ENCODE measurements at regions not wholly inside any gene's neighbourhood (a gene's known extent, or its start where the extent isn't known, plus 50 kb on each side); places are given as distances from the start of the nearest gene placed in this dataset.
"Not testable (repeated sequence)": the region's sequence is repeated elsewhere in the genome, so short reads cannot be mapped to it uniquely, and the experiment has no call there.

- no peak for TF ChIP-seq CTCF (conservative IDR thresholded peaks at IDR 0.05; ENCODE audit: control insufficient read depth, insufficient read depth, low read depth, low read length)
- DNase-seq (ENCODE audit: low read depth), result no peak
- no peak overlapping the region for H3K4me3 ChIP-seq (ENCODE audit: control insufficient read depth, low read depth, low read length)
Observed at GRCh38 chr6:167689278-167689677, 137.4 kb upstream of the AFDN start.

- TF ChIP-seq CTCF (conservative IDR thresholded peaks at IDR 0.05; ENCODE audit: control insufficient read depth, insufficient read depth, low read depth, low read length), result no peak
- DNase-seq (ENCODE audit: low read depth), result no peak
- H3K4me3 ChIP-seq (ENCODE audit: control insufficient read depth, low read depth, low read length), result no peak overlapping the region
Observed at GRCh38 chr6:167689751-167690150, 137.0 kb upstream of the AFDN start.

- not testable (repeated sequence) for DNase-seq (ENCODE audit: low read depth); H3K4me3 ChIP-seq (ENCODE audit: control insufficient read depth, low read depth, low read length)
Observed at GRCh38 chr6:167690167-167690922, 136.4 kb upstream of the AFDN start.

GRCh38 chr6:167690931-167691330 lies 135.8 kb upstream of the AFDN start:
- DNase-seq (ENCODE audit: low read depth), result no peak
- no peak overlapping the region for H3K4me3 ChIP-seq (ENCODE audit: control insufficient read depth, low read depth, low read length)
- TF ChIP-seq CTCF (conservative IDR thresholded peaks at IDR 0.05; ENCODE audit: control insufficient read depth, insufficient read depth, low read depth, low read length), result no peak

- no peak for TF ChIP-seq CTCF (conservative IDR thresholded peaks at IDR 0.05; ENCODE audit: control insufficient read depth, insufficient read depth, low read depth, low read length)
- no peak for DNase-seq (ENCODE audit: low read depth)
- no peak overlapping the region for H3K4me3 ChIP-seq (ENCODE audit: control insufficient read depth, low read depth, low read length)
Observed at GRCh38 chr6:167691533-167692312, 135.0 kb upstream of the AFDN start.

GRCh38 chr6:167693478-167693877 lies 133.2 kb upstream of the AFDN start:
- not testable (repeated sequence) for H3K4me3 ChIP-seq (ENCODE audit: control insufficient read depth, low read depth, low read length); DNase-seq (ENCODE audit: low read depth)

GRCh38 chr6:167695831-167696230 lies 130.9 kb upstream of the AFDN start:
- H3K4me3 ChIP-seq (ENCODE audit: control insufficient read depth, low read depth, low read length), result no peak overlapping the region
- TF ChIP-seq CTCF (conservative IDR thresholded peaks at IDR 0.05; ENCODE audit: control insufficient read depth, insufficient read depth, low read depth, low read length), result no peak
- no peak for DNase-seq (ENCODE audit: low read depth)

All from fibroblast of mammary gland (primary cell).